GM21360 (cell line): ENCODE measurements at regions not wholly inside any gene's neighbourhood (a gene's known extent, or its start where the extent isn't known, plus 50 kb on each side); places are given as distances from the start of the nearest gene placed in this dataset.

ENCODE experiments used
- ATAC-seq: cut with Tn5 transposase; IDR thresholded peaks from one replicate; pipeline ENCODE4 v1.9.1; 2021; ENCODE audit warnings: mild to moderate bottlenecking, moderate library complexity; ENCODE audit not compliant: unreplicated experiment

GRCh38 chr6:29884261-29884660, 56.6 kb downstream of the HLA-G start:
- ATAC-seq, result no peak

GRCh38 chr6:29886701-29887100, 55.6 kb upstream of the HLA-A start:
- no peak for ATAC-seq

DNA sequence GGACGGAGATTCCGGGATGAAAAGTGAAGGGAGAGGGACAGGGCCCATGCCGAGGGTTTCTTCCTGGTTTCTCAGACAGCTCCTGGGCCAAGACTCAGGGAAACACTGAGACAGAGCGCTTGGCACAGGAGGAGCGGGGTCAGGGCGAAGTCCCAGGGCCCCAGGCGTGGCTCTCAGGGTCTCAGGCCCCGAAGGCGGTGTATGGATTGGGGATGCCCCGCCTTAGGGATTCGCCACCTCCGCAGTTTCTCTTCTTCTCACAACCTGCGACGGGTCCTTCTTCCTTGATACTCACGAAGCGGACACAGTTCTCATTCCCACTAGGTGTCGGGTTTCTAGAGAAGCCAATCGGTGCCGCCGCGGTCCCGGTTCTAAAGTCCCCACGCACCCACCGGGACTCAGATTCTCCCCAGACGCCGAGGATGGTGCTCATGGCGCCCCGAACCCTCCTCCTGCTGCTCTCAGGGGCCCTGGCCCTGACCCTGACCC, 55.0 kb upstream of the HLA-A start:
- ATAC-seq, result peak; percentile 22

- peak; percentile 61 for ATAC-seq
Observed at GRCh38 chr6:29887819-29888776, 54.2 kb upstream of the HLA-A start.
